HEK293T (cell line): ENCODE measurements at regions not wholly inside any gene's neighbourhood (a gene's known extent, or its start where the extent isn't known, plus 50 kb on each side); places are given as distances from the start of the nearest gene placed in this dataset.

ENCODE experiments used
- CTCF ChIA-PET: fragments of 350-600 bp; formaldehyde crosslinking; extraction: SDS; loops from one replicate; lab custom pipeline; 2021; ENCODE audit warnings: antibody characterized with exemption, inconsistent platforms; lab: Yijun Ruan, JAX
- POLR2A ChIA-PET: fragments of 350-600 bp; formaldehyde crosslinking; extraction: SDS; loops from one replicate; lab custom pipeline; 2020; ENCODE audit warnings: antibody characterized with exemption, inconsistent platforms; lab: Yijun Ruan, JAX
- DNase-seq: peaks from one replicate; pipeline ENCODE4 v3.0.0; 2012; ENCODE audit warnings: mixed read lengths; ENCODE audit errors: extremely low spot score
- ARNT ChIP-seq: fragments of 450-650 bp; IDR thresholded peaks from 2 replicates; pipeline ENCODE4 v1.6.1; 2017; ENCODE audit warnings: mild to moderate bottlenecking
- BHLHE40 ChIP-seq: fragments of 450-650 bp; IDR thresholded peaks from 2 replicates; pipeline ENCODE4 v1.6.1; 2016; ENCODE audit warnings: mild to moderate bottlenecking, moderate library complexity, borderline replicate concordance
- CTBP1 ChIP-seq: fragments of 450-650 bp; IDR thresholded peaks from 2 replicates; pipeline ENCODE4 v1.6.1; 2016; ENCODE audit warnings: borderline replicate concordance
- ELF4 ChIP-seq: fragments of 450-650 bp; IDR thresholded peaks from 2 replicates; pipeline ENCODE4 v1.6.1; 2017; ENCODE audit warnings: antibody characterized with exemption
- FOXA1 ChIP-seq: fragments of 450-650 bp; IDR thresholded peaks from 2 replicates; pipeline ENCODE4 v1.6.1; 2016; ENCODE audit warnings: mild to moderate bottlenecking
- FOXK2 ChIP-seq: fragments of 450-650 bp; IDR thresholded peaks from 2 replicates; pipeline ENCODE4 v1.6.1; 2016; ENCODE audit warnings: mild to moderate bottlenecking
- FOXM1 ChIP-seq: fragments of 450-650 bp; IDR thresholded peaks from 2 replicates; pipeline ENCODE4 v1.6.1; 2017; ENCODE audit warnings: mild to moderate bottlenecking, borderline replicate concordance
- HDGF ChIP-seq: fragments of 450-650 bp; IDR thresholded peaks from 2 replicates; pipeline ENCODE4 v1.6.1; 2017; ENCODE audit warnings: antibody characterized with exemption, borderline replicate concordance
- L3MBTL2 ChIP-seq: fragments of 450-650 bp; conservative IDR thresholded peaks from 2 replicates; pipeline ENCODE4 v1.6.1; 2016; ENCODE audit warnings: mild to moderate bottlenecking
- LEF1 ChIP-seq: fragments of 450-650 bp; IDR thresholded peaks from 2 replicates; pipeline ENCODE4 v1.6.1; 2017; ENCODE audit warnings: mild to moderate bottlenecking, borderline replicate concordance
- NFRKB ChIP-seq: fragments of 450-650 bp; IDR thresholded peaks from 2 replicates; pipeline ENCODE4 v1.6.1; 2016; ENCODE audit warnings: mild to moderate bottlenecking, moderate library complexity
- SP1 ChIP-seq: fragments of 450-650 bp; IDR thresholded peaks from 2 replicates; pipeline ENCODE4 v1.6.1; 2017
- SUZ12 ChIP-seq: fragments of 450-650 bp; IDR thresholded peaks from 2 replicates; pipeline ENCODE4 v1.6.1; 2016; ENCODE audit warnings: mild to moderate bottlenecking
- TARDBP ChIP-seq: fragments of 450-650 bp; IDR thresholded peaks from 2 replicates; pipeline ENCODE4 v1.6.1; 2016
- ZNF384 ChIP-seq: fragments of 450-650 bp; IDR thresholded peaks from 2 replicates; pipeline ENCODE4 v1.6.1; 2016
- TF ChIP-seq, protein P1 (sequence below): fragments of 450-650 bp; IDR thresholded peaks from 2 replicates; pipeline ENCODE4 v1.6.1; 2016

DNA sequence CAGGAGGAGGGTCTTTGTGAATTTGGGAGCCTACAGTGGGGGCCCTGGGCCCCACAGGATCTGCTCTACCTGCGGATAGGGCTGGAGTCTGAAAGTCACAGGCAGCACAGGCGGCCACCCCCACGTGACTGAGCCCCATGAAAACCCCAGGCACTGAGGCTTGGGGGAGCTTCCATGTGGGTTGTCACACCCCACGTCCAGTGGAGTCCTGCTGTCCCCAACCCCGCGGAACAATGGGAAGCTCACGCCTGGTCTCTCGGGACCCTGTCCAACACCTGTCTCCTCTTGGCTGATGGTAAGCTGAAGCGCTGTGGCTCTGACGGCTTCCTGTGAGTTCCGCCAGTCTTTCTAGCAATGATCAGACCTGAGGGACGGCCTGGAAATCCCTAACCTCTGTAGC, 85.8 kb downstream of the PTGR3 start:
- ChIA-PET POLR2A (no interaction called here), CTCF (interaction anchor here (0.7 kb wide), 1 partner anchor 15 kb away, joined by 3 read pairs; no protein-coding TSS in a partner anchor)
- TF ChIP-seq SP1 (no peak), ARNT (no peak), LEF1 (no peak), BHLHE40 (no peak), TARDBP (no peak), FOXK2 (no peak), ELF4 (no peak), SUZ12 (no peak), CTBP1 (no peak), ZNF384 (no peak), L3MBTL2 (no peak), FOXA1 (no peak), FOXM1 (no peak), NFRKB (no peak)
- TF ChIP-seq, protein P1, sequence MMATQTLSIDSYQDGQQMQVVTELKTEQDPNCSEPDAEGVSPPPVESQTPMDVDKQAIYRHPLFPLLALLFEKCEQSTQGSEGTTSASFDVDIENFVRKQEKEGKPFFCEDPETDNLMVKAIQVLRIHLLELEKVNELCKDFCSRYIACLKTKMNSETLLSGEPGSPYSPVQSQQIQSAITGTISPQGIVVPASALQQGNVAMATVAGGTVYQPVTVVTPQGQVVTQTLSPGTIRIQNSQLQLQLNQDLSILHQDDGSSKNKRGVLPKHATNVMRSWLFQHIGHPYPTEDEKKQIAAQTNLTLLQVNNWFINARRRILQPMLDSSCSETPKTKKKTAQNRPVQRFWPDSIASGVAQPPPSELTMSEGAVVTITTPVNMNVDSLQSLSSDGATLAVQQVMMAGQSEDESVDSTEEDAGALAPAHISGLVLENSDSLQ: no peak
- DNase-seq: no peak

DNA sequence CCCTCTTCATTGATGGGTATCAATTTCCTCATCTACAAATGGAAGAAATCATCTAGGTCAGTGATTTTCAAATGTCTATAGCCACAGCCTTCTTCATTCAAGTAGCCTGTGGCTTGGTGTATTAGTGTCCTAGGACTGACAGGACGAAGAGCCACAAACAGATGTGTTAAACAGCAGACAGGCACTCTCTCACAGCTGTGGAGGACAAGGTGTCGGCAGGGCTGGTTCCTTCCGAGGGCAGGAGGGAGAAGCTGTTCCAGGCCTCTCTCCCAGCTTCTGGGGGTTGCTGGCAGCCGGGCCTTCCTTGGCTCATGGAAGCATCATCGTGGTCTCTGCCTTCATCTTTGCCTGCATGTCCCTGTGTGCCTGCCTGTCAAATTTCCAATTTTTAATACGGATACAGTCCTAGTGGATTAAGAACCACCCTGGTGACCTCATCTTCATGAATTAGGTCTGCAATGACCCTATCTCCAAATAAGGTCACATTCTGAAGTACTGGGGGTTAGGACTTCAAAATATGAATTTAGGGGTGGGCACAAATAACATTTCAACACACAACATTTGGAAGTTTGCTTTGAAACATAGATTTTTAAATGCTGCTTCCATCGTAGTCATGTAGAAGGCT, 86.5 kb downstream of the PTGR3 start:
- ChIA-PET CTCF (interaction anchor here (0.7 kb wide), 1 partner anchor 14 kb away, joined by 3 read pairs; no protein-coding TSS in a partner anchor), POLR2A (no interaction called here)
- DNase-seq: no peak
- TF ChIP-seq ZNF384 (no peak), ELF4 (no peak), CTBP1 (no peak), LEF1 (no peak), L3MBTL2 (no peak), FOXA1 (no peak), TARDBP (no peak), FOXK2 (no peak), ARNT (no peak)

DNA sequence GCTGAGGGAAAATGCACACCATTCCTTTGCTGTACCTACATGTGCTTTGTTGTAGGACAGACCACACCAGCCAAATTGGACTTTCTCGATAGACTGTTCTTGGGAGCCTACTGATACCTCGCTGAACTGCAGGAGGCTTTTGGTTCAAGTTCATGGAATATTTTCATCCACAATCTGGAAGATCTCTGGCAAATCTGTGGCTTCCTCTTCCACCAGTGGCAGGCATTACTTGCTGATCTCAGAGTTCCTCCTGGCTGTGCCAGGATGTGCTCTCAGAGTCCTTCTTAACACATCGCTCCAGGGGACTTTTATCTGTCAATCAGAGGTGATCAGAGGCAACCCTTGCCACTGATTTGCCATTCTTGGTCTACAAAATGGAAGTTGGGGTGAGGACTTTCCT, 87.7 kb downstream of the PTGR3 start:
- POLR2A ChIA-PET: no interaction called here
- CTCF ChIA-PET: no interaction called here
- TF ChIP-seq SP1 (no peak), FOXM1 (no peak), ARNT (no peak), TARDBP (no peak), NFRKB (no peak), BHLHE40 (no peak), HDGF (no peak), CTBP1 (no peak), FOXK2 (no peak), ZNF384 (no peak), ELF4 (no peak), FOXA1 (no peak), L3MBTL2 (no peak), LEF1 (no peak), SUZ12 (no peak)
- TF ChIP-seq, protein P1: no peak
- DNase-seq: no peak

DNA sequence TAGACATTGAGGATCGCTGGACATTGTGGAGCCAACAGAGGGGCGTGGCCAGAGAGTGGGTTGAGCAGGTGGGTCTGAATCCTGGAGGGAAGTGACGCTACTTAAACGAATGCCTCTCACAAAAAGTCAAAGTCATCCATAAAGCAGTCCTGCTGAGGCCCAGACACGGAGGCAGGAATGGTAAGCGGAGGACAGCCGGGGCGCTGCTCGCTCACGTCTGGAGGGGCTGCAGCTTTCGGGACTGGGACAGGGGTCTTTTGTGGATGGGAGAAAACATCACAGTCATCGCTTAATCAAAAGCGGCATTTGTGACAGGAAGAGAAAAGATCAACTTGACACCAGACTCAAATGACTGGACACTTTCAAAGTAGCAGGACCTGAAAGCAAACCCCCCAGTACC, 88.4 kb downstream of the PTGR3 start:
- ChIA-PET CTCF (no interaction called here), POLR2A (no interaction called here)
- TF ChIP-seq FOXM1: no peak
- TF ChIP-seq HDGF: no peak
- no peak for TF ChIP-seq LEF1
- no peak for TF ChIP-seq SUZ12
- no peak for TF ChIP-seq FOXK2
- no peak for TF ChIP-seq TARDBP
- TF ChIP-seq BHLHE40: no peak
- no peak for TF ChIP-seq CTBP1
- TF ChIP-seq ARNT: no peak
- DNase-seq: no peak

DNA sequence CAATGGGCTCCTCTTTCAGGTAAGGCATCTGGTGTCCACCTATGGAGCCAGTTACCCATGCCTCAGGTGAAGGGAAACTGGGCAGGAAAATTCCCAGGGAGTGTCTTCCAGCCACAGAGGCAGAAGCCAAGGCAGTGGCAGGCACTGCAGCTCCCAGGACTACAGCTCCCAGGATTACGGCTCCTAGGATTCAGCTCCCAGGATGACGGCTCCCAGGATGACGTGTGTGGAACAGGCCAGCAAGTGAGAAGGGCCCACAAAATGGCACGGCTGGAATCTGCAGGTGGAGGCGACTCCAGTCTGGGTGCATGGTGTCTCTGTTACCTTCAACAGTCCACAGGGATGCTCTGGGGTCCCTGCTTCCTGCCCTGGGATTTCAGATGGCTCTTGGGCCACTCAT, 92.1 kb downstream of the PTGR3 start:
- no peak for TF ChIP-seq CTBP1
- no peak for TF ChIP-seq SP1
- TF ChIP-seq, protein P1: no peak
- TF ChIP-seq ELF4: no peak
- TF ChIP-seq FOXM1: no peak
- no peak for TF ChIP-seq HDGF
- no peak for TF ChIP-seq FOXA1
- no peak for TF ChIP-seq ZNF384
- TF ChIP-seq L3MBTL2: no peak
- TF ChIP-seq BHLHE40: no peak
- no peak for DNase-seq
- POLR2A ChIA-PET: no interaction called here
- CTCF ChIA-PET: no interaction called here

- CTCF ChIA-PET: no interaction called here
- no peak for TF ChIP-seq HDGF
- DNase-seq: no peak
- POLR2A ChIA-PET: no interaction called here
Measured at GRCh38 chr18:75116165-75116564, 92.8 kb downstream of the PTGR3 start.

- DNase-seq: no peak
- CTCF ChIA-PET: no interaction called here
- TF ChIP-seq HDGF (no peak), FOXM1 (no peak), SP1 (no peak), FOXK2 (no peak)
- POLR2A ChIA-PET: no interaction called here
Measured at GRCh38 chr18:75115514-75115913, 93.4 kb downstream of the PTGR3 start.
